GM23338 (cell line): ENCODE measurements at regions not wholly inside any gene's neighbourhood (a gene's known extent, or its start where the extent isn't known, plus 50 kb on each side); places are given as distances from the start of the nearest gene placed in this dataset.

ENCODE experiments used
- ATAC-seq: fragments of 200-7000 bp; cut with Tn5 transposase; 3 replicates; pipeline ENCODE4 v1.9.1; 2020
- DNase-seq: peaks from one replicate; pipeline ENCODE4 v3.0.0-alpha.2; 2015; ENCODE audit warnings: low spot score
- H2AFZ ChIP-seq: fragments of 200-600 bp; sonication (generic); 2 replicates; pipeline ENCODE4 v1.8.0; 2016; ENCODE audit warnings: antibody characterized with exemption, mild to moderate bottlenecking, moderate library complexity
- H3F3A ChIP-seq: fragments of 200-600 bp; sonication (generic); replicated peaks from 2 replicates; pipeline ENCODE4 v1.8.0; 2017; ENCODE audit warnings: antibody characterized with exemption, mixed run types, low read depth
- H3K27ac ChIP-seq: fragments of 200-600 bp; sonication (generic); 2 replicates; pipeline ENCODE4 v1.6.1; 2016; ENCODE audit warnings: low read depth
- H3K27me3 ChIP-seq: fragments of 200-600 bp; sonication (generic); 2 replicates; pipeline ENCODE4 v1.8.0; 2016; ENCODE audit warnings: mild to moderate bottlenecking, mixed run types, moderate library complexity; ENCODE audit not compliant: insufficient read depth
- H3K36me3 ChIP-seq: fragments of 200-600 bp; sonication (generic); 2 replicates; pipeline ENCODE4 v1.8.0; 2016; ENCODE audit warnings: mild to moderate bottlenecking; ENCODE audit not compliant: insufficient read depth
- H3K4me1 ChIP-seq: fragments of 200-600 bp; sonication (generic); 2 replicates; pipeline ENCODE4 v1.8.0; 2016; ENCODE audit warnings: mild to moderate bottlenecking, moderate library complexity; ENCODE audit not compliant: insufficient read depth
- H3K4me2 ChIP-seq: fragments of 200-600 bp; sonication (generic); 2 replicates; pipeline ENCODE4 v1.7.1; 2017; ENCODE audit warnings: mixed run types
- H3K4me3 ChIP-seq: fragments of 200-600 bp; sonication (generic); 2 replicates; pipeline ENCODE4 v1.6.1; 2016; ENCODE audit warnings: mixed run types
- H3K79me2 ChIP-seq: fragments of 200-600 bp; sonication (generic); replicated peaks from 2 replicates; pipeline ENCODE4 v1.8.0; 2017; ENCODE audit warnings: mild to moderate bottlenecking; ENCODE audit not compliant: insufficient read depth
- H3K9me2 ChIP-seq: fragments of 200-600 bp; sonication (generic); 2 replicates; pipeline ENCODE4 v1.8.0; 2017; ENCODE audit not compliant: insufficient read depth
- H4K20me1 ChIP-seq: fragments of 200-600 bp; sonication (generic); replicated peaks from 2 replicates; pipeline ENCODE4 v1.8.0; 2017; ENCODE audit warnings: mild to moderate bottlenecking; ENCODE audit not compliant: insufficient read depth
- H3K27ac Mint-ChIP-seq: 2 replicates; pipeline ENCODE4 v1.8.0; 2020; ENCODE audit warnings: inconsistent platforms, mild to moderate bottlenecking, moderate library complexity, mixed read lengths
- H3K27me3 Mint-ChIP-seq: 3 replicates; pipeline ENCODE4 v1.8.0; 2022; ENCODE audit warnings: low read depth, mild to moderate bottlenecking, moderate library complexity, mixed read lengths, inconsistent platforms; ENCODE audit not compliant: insufficient read depth, poor library complexity
- H3K36me3 Mint-ChIP-seq: 3 replicates; pipeline ENCODE4 v1.8.0; 2021; ENCODE audit warnings: low read depth, mild to moderate bottlenecking, inconsistent platforms, moderate library complexity, mixed read lengths
- H3K4me1 Mint-ChIP-seq: 3 replicates; pipeline ENCODE4 v1.8.0; 2020; ENCODE audit warnings: mild to moderate bottlenecking, inconsistent platforms, mixed read lengths
- H3K4me3 Mint-ChIP-seq: 3 replicates; pipeline ENCODE4 v1.8.0; 2021; ENCODE audit warnings: moderate library complexity, mild to moderate bottlenecking, inconsistent platforms, mixed read lengths
- H3K9me3 Mint-ChIP-seq: 3 replicates; pipeline ENCODE4 v1.8.0; 2020; ENCODE audit warnings: moderate library complexity, mild to moderate bottlenecking, inconsistent platforms, mixed read lengths
- EZH2 ChIP-seq: fragments of 200-600 bp; sonication (generic); IDR thresholded peaks from one replicate; pipeline ENCODE4 v1.8.0; 2017; ENCODE audit warnings: antibody characterized with exemption, mild to moderate bottlenecking, low read depth; ENCODE audit not compliant: unreplicated experiment
- EZH2phosphoT487 ChIP-seq: fragments of 200-600 bp; sonication (generic); IDR thresholded peaks from one replicate; pipeline ENCODE4 v1.8.1; 2018; ENCODE audit warnings: antibody characterized with exemption; ENCODE audit not compliant: unreplicated experiment
- POLR2AphosphoS5 ChIP-seq: IDR thresholded peaks from 2 replicates; pipeline ENCODE4 v1.6.1; 2016; ENCODE audit warnings: antibody characterized with exemption, low read depth
- STAT1 ChIP-seq: IDR thresholded peaks from one replicate; pipeline ENCODE4 v1.6.1; 2016; ENCODE audit warnings: antibody characterized with exemption; ENCODE audit not compliant: unreplicated experiment
- ZNF114 ChIP-seq: fragments of 250-450 bp; sonication (Bioruptor Pico); IDR thresholded peaks from 2 replicates; pipeline ENCODE4 v1.5.0; 2020; ENCODE audit warnings: mild to moderate bottlenecking, moderate library complexity
- ZNF331 ChIP-seq: fragments of 250-450 bp; sonication (Bioruptor Pico); IDR thresholded peaks from 2 replicates; pipeline ENCODE4 v1.5.0; 2020; ENCODE audit warnings: low read depth, mild to moderate bottlenecking, moderate library complexity
- ZNF462 ChIP-seq: fragments of 250-450 bp; sonication (Bioruptor Pico); IDR thresholded peaks from 2 replicates; pipeline ENCODE4 v1.5.0; 2020; ENCODE audit warnings: mild to moderate bottlenecking, moderate library complexity

- Mint-ChIP-seq H3K4me1 (0 out of 3 replicates have a peak, but pooled peaks cover 1% of the 10 kb centered on the region), H3K27ac (no peak overlapping the region)
- no peaks in the 10 kb centered on the region for H3K36me3 ChIP-seq
These were observed 78.7 kb downstream of the VCX3A start for GRCh38 chrX:6456196-6456595.

More at GRCh38 chrX:6456196-6456595, 78.7 kb downstream of the VCX3A start:
- no peaks in the 10 kb centered on the region for H3K36me3 Mint-ChIP-seq
- peak; percentile 6 for DNase-seq
- Histone ChIP-seq H3K27me3 (no peaks in the 10 kb centered on the region), H3K4me1 (no peaks in the 10 kb centered on the region), H3K27ac (no peak overlapping the region), H3K4me2 (no peak overlapping the region), H3K79me2 (no peaks in the 10 kb centered on the region), H3K4me3 (no peak overlapping the region), H4K20me1 (no peaks in the 10 kb centered on the region), H3K9me2 (no peaks in the 10 kb centered on the region), H2AFZ (no peak overlapping the region), H3F3A (no peaks in the 10 kb centered on the region)
- no peak for TF ChIP-seq ZNF114
- no peak for TF ChIP-seq EZH2phosphoT487
- TF ChIP-seq ZNF331 (CRISPR knock-in tag) = no peak
- TF ChIP-seq POLR2AphosphoS5 = no peak
- TF ChIP-seq ZNF462 (CRISPR knock-in tag) = no peak
- no peak for TF ChIP-seq STAT1
- TF ChIP-seq EZH2 = no peak
- H3K4me3 Mint-ChIP-seq = no peak overlapping the region
- H3K9me3 Mint-ChIP-seq = no peaks in the 10 kb centered on the region
- ATAC-seq = no peak
- H3K27me3 Mint-ChIP-seq = no peaks in the 10 kb centered on the region
